ENCODE measurements at regions not wholly inside any gene's neighbourhood (a gene's known extent, or its start where the extent isn't known, plus 50 kb on each side); places are given as distances from the start of the nearest gene placed in this dataset.

DNA sequence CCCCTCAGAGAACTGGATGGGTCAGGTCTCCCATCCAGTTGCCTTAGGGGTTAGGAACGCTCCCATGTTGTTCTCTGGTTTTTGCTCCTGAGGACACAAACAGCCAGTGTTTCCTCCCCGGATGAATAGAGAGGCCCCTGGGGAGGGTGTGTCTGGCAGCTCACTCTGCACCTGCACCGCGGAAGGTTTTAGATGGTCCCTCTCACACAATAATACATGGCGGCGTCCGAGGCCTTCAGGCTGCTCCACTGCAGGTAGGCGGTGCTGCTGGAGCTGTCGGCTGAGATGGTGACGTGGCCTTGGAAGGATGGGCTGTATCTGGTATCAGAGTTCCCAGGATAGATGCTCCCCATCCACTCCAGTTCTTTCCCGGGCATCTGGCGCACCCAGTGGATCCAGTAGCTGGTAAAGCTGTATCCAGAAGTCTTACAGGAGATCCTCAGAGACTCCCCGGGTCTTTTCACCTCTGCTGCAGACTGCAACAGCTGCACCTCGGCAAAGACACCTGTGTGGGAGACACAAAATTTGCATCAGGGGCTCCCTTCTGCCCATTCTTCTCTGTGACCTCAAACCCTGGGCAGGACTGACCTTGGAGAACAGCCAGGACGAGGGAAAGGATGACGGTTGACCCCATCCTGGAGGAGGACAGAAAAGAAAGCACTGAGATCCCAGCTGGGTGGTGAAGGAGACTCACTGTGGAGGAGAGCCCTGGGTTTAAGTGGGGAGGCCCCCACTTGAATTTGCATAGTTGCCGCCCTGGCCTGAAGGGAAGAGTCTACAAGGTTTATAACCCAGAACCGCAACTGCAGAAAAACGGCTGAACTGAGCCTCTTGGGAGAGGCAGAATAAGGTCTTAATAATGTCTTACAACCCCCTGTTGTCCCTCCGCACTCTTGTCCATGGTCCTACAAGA, 1324.8 kb downstream of the TMEM121 start:
- DNase-seq, result no peak

DNA sequence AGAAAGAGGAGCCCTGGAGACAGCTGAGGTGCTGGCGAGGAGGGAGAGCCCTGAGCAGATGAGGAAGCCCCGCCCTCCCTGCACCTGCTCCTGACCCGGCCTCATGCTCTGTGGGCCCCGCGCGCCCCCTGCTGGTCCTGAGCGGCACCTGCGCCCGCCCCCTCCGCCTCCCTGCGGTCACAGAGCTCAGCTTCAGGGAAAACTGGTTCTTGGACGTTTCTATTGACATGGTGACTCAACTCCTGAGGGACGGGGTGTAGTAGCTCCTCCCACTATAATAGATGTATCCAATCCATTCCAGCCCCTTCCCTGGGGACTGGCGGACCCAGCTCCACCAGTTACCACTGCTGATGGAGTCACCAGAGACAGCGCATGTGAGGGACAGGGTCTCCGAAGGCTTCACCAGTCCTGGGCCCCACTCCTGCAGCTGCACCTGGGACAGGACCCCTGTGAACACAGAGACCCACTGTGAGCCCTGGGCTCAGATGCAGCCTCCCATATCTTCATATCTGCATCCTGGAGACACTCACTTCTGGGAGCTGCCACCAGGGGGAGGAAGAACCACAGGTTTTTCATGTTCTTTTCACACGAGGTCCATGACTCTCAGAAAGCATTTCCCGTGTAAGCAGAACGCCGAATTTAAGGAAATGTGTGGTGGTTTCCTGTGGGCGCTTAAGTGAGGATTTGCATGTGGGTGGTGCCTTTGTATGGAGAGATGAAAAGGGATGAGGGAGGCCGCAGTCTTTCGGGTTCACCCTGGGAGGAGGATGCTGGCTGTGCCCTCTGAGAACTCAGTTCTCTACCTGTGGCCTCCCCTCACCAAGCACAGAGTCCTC, 1346.4 kb downstream of the TMEM121 start:
- DNase-seq, result no peak

DNA sequence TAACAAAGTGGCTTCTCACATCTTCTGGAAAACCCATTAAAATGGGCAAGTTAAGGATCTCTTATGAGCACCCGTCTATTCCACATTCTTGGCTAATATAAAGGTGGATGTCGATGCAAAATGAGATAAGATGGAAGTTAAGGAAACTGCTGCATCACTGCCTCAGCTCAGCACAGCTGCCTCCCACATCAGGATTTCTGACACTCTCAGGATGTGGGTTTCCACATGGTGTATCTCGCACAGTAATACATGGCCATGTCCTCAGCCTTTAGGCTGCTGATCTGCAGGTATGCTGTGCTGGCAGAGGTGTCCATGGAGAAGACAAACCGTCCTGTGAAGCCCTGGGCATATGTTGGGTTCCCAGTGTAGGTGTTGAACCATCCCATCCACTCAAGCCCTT, 1348.0 kb downstream of the TMEM121 start:
- DNase-seq, result no peak

DNA sequence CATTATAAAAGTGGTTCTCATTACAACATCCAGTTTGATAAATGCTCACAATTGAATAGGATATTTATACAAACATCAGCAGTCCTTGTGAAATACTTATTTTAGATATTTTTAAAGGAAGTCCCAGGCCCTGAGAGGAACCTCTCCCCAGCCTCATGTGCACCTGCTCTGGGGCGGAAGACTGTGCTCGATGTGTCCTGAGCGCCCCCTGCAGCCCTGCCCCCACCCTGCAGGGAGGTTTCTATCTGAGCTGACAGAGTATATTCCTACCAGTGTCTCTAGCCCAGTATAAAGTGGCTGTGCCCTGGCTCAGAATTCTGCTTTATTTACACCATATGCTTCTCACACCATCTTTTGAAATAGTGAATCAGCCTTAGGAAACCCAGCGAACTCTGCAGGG, 1349.1 kb downstream of the TMEM121 start:
- no peak for DNase-seq

DNA sequence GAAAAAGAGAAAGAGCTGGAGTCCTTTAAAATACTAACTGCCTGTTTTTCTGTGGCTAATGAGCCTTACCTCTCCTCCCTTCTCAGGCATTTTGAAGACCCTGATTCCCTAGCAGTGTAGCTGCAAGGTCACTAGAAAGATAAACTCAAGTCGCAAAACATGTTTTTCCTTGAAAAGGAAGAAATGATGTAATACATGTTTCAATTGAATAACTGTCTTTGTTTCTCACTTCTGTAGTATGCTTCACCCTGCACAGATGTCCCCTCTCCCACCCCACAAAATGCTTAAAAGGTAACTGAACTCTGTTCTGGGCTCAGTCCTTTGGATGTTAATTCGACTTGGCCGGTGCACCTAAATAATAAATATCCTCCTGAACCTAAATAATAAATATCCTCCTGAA, 1350.3 kb downstream of the TMEM121 start:
- no peak for DNase-seq

DNA sequence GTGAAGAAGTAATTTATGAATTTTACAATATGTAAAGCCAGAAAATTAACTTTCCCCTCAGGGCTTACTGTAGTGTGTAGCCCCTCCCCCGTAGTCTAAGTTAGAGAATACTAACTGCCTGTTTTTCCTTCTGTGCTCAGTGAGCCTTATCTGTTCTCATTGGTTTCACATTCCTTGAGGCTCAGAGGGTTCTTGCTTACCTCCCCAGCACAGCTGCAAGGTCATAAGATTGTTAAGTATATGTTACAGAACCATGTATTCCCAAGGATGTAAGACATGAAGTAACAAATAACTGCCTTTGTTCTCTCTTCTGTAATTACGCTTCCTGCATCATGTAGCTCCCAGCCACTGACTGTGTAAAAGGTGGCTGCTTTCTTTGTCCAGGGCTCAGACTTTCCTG, 1351.1 kb downstream of the TMEM121 start:
- no peak for DNase-seq

DNA sequence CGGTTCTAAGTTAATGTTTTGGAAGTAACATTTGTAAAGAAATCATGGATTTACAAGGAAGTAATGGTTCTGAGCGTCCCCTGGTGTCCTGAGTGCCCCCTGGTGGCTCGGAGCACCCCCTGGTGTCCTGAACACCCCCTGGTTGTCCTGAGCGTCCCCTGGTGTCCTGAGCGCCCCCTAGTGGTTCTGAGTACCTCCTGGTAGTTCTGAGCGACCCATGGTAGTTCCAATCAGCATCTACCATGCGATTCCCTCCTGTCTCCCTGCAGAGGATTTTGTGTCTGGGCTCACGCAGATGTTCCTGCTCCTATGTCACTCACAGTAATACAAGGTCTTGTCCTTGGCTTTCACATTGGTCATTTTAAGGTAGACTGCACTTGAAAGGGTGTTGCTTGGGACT, 1352.9 kb downstream of the TMEM121 start:
- no peak for DNase-seq

DNA sequence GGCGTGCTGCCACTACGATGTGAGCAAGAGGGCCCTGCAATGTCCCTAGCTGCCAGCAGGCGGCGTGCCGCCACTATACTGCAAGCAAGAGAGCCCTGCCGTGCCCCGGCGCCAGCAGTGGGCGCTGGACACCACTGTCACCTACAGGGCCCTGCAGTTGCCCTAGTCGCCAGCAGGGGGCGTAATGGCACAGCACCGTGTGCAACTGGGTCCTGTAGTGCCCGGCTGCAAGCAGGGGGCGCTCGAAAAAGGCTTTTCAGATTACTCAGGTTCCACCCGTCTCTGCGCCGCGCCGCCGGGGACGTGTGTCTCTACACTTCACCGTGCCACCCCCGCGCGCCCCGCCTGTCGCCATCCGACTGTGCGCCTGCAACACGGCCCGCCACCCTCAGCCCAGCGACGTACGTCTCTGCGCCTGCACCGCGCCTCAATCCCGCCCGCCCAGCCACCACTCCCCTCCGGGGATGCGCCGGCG, 1356.9 kb downstream of the TMEM121 start:
- no peak for DNase-seq
